ENCODE measurements at regions not wholly inside any gene's neighbourhood (a gene's known extent, or its start where the extent isn't known, plus 50 kb on each side); places are given as distances from the start of the nearest gene placed in this dataset.

DNA sequence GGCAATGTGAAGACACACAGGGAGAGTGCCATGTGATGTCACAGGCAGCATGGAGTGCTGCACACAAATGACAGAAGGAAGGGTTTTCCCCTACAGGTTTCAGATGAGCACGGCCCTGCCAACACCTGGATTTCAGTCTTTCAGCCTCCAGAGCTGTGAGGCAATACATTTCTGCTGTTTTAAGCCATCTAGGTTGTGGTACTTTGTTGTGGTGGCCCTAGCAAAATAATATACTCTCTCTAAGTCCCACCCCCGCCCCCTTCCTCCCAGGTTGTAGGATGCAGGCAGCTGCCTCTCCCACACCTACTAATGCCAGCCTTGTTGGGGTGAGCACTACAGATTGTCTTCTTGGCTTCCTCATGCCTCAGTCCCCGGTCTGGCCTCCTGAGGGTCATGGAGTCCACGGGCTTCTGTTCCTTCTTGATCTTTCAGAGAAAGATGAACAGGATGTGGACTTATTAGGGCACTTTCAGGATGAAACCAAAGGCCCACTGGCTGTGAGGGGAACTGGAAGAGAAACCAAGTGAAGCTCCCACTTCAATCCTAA is 180.0 kb downstream of the CD47 start:
- ATAC-seq (peak; percentile 94), FAIRE-seq (peak; percentile 96), DNase-seq (ENCODE audit: low read depth, low spot score) (peak; percentile 24)
- ChIA-PET POLR2A (no interaction called here), SMC1A (ENCODE audit: uncharacterized antibody, unreplicated experiment) (interaction anchor here (1.0 to 1.3 kb wide), 3 partner anchors 12 to 41 kb away, joined by 3 to 4 read pairs (median 3); no protein-coding TSS in a partner anchor), CTCF (interaction anchor here (0.7 to 1.2 kb wide), 6 partner anchors 9 to 366 kb away, joined by 3 to 4 read pairs (median 3); no protein-coding TSS in a partner anchor), RAD21 (ENCODE audit: unreplicated experiment) (no interaction called here)
- WGBS (ENCODE audit: insufficient coverage, insufficient replicate concordance, low lambda C conversion rate, missing lambda C conversion rate): 3% methylated on average over 4 of the region's 4 CpGs
- in situ Hi-C loops (cut with MboI): no loop called here
- peaks cover 0 to 5% of the 10 kb centered on the region in 2 experiments; a peak in 1 of 4 replicates for H3K27me3 ChIP-seq (replicated peaks in 1 of 2; ENCODE audit: control insufficient read depth in 2 of 2, insufficient read depth in 2 of 2, low read length in 1 of 2)
- peak overlapping the region; percentile 24 for H2AFZ ChIP-seq (ENCODE audit: control insufficient read depth, low read depth, low read length)
- no peaks in the 10 kb centered on the region for H4K20me1 ChIP-seq (ENCODE audit: control insufficient read depth, insufficient read depth)
- peaks cover 1% of the 10 kb centered on the region; the same call in 1 of the 3 replicates for H3K9me3 ChIP-seq (replicated peaks; ENCODE audit: control insufficient read depth, insufficient read depth, low read length)
- peak overlapping the region; percentile 45; the same call in 1 of the 2 replicates for H3K4me3 ChIP-seq
- H3K79me2 ChIP-seq (ENCODE audit: control insufficient read depth, insufficient read depth, low read length): no peaks in the 10 kb centered on the region
- peak overlapping the region; percentile 72 for H3K4me2 ChIP-seq (ENCODE audit: control insufficient read depth, insufficient read depth)
- BruUV-seq (replicated peaks): no TSS peak
- intact Hi-C loops (cut with micrococcal nuclease; ENCODE audit: unreplicated experiment): no loop called here
- H3K4me1 ChIP-seq (ENCODE audit: control insufficient read depth, insufficient read depth, low read length): peaks cover 19% of the 10 kb centered on the region
- H3K36me3 ChIP-seq (ENCODE audit: control insufficient read depth in 2 of 2, insufficient read depth in 2 of 2, low read length in 1 of 2): no peaks in the 10 kb centered on the region
- H3K9ac ChIP-seq (ENCODE audit: control insufficient read depth, insufficient read depth, low read length): no peak overlapping the region; the same call in 1 of the 2 replicates
- H3K27ac ChIP-seq (ENCODE audit: control insufficient read depth, insufficient read depth): peak overlapping the region; percentile 17
- TF ChIP-seq MEF2B (IDR thresholded peaks at IDR 0.05; ENCODE audit: partially characterized antibody, poor library complexity, severe bottlenecking): no peak
- no peak for TF ChIP-seq POLR2A (IDR thresholded peaks at IDR 0.05; ENCODE audit: low read depth, low read length)
- TF ChIP-seq ZSCAN29 (IDR thresholded peaks at IDR 0.05): no peak
- TF ChIP-seq CREB1 (IDR thresholded peaks at IDR 0.05; ENCODE audit: low read depth): peak; percentile 71; the same call in 1 of the 2 replicates
- TF ChIP-seq, protein P1, sequence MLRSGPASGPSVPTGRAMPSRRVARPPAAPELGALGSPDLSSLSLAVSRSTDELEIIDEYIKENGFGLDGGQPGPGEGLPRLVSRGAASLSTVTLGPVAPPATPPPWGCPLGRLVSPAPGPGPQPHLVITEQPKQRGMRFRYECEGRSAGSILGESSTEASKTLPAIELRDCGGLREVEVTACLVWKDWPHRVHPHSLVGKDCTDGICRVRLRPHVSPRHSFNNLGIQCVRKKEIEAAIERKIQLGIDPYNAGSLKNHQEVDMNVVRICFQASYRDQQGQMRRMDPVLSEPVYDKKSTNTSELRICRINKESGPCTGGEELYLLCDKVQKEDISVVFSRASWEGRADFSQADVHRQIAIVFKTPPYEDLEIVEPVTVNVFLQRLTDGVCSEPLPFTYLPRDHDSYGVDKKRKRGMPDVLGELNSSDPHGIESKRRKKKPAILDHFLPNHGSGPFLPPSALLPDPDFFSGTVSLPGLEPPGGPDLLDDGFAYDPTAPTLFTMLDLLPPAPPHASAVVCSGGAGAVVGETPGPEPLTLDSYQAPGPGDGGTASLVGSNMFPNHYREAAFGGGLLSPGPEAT (IDR thresholded peaks at IDR 0.05; ENCODE audit: low read depth): no peak
- TF ChIP-seq, protein P2, sequence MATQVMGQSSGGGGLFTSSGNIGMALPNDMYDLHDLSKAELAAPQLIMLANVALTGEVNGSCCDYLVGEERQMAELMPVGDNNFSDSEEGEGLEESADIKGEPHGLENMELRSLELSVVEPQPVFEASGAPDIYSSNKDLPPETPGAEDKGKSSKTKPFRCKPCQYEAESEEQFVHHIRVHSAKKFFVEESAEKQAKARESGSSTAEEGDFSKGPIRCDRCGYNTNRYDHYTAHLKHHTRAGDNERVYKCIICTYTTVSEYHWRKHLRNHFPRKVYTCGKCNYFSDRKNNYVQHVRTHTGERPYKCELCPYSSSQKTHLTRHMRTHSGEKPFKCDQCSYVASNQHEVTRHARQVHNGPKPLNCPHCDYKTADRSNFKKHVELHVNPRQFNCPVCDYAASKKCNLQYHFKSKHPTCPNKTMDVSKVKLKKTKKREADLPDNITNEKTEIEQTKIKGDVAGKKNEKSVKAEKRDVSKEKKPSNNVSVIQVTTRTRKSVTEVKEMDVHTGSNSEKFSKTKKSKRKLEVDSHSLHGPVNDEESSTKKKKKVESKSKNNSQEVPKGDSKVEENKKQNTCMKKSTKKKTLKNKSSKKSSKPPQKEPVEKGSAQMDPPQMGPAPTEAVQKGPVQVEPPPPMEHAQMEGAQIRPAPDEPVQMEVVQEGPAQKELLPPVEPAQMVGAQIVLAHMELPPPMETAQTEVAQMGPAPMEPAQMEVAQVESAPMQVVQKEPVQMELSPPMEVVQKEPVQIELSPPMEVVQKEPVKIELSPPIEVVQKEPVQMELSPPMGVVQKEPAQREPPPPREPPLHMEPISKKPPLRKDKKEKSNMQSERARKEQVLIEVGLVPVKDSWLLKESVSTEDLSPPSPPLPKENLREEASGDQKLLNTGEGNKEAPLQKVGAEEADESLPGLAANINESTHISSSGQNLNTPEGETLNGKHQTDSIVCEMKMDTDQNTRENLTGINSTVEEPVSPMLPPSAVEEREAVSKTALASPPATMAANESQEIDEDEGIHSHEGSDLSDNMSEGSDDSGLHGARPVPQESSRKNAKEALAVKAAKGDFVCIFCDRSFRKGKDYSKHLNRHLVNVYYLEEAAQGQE (IDR thresholded peaks at IDR 0.05; ENCODE audit: low read depth, low read length): no peak
- no peak for TF ChIP-seq MTA2 (IDR thresholded peaks at IDR 0.05; ENCODE audit: low read depth)
- peak; percentile 78 to 88; a peak in 3 of 4 replicates for TF ChIP-seq SRF (IDR thresholded peaks at IDR 0.05; ENCODE audit: low read depth in 2 of 2, low read length in 2 of 2)
- TF ChIP-seq SREBF1 (IDR thresholded peaks at IDR 0.05; ENCODE audit: low read length): no peak
- no peak for TF ChIP-seq YBX1 (IDR thresholded peaks at IDR 0.05)
- TF ChIP-seq, protein P3, sequence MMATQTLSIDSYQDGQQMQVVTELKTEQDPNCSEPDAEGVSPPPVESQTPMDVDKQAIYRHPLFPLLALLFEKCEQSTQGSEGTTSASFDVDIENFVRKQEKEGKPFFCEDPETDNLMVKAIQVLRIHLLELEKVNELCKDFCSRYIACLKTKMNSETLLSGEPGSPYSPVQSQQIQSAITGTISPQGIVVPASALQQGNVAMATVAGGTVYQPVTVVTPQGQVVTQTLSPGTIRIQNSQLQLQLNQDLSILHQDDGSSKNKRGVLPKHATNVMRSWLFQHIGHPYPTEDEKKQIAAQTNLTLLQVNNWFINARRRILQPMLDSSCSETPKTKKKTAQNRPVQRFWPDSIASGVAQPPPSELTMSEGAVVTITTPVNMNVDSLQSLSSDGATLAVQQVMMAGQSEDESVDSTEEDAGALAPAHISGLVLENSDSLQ (IDR thresholded peaks at IDR 0.05): no peak
- TF ChIP-seq SPI1 (IDR thresholded peaks at IDR 0.05; ENCODE audit: borderline replicate concordance, insufficient read depth, low read depth, low read length): peak; percentile 56; the same call in 1 of the 2 replicates
- no peak for TF ChIP-seq IKZF2 (IDR thresholded peaks at IDR 0.05)
- TF ChIP-seq ATF2 (IDR thresholded peaks at IDR 0.05; ENCODE audit: low read length): 0 out of 2 replicates have a peak, but pooled peaks have one; percentile 48
- TF ChIP-seq TAF1 (IDR thresholded peaks at IDR 0.05; ENCODE audit: borderline replicate concordance, low read depth, low read length): no peak
- no peak for TF ChIP-seq TBL1XR1 (IDR thresholded peaks at IDR 0.05; ENCODE audit: low read depth, low read length)
- TF ChIP-seq NBN (IDR thresholded peaks at IDR 0.05): no peak
- TF ChIP-seq HCFC1 (IDR thresholded peaks at IDR 0.05; ENCODE audit: low read length): no peak
- TF ChIP-seq ZBED1 (IDR thresholded peaks at IDR 0.05; ENCODE audit: borderline replicate concordance): no peak

Measured in GM12878 (cell line).